Stomach (tissue), 4 donors: ENCODE measurements at regions not wholly inside any gene's neighbourhood (a gene's known extent, or its start where the extent isn't known, plus 50 kb on each side); places are given as distances from the start of the nearest gene placed in this dataset.

ENCODE experiments used
- EP300 ChIP-seq: sonication (generic); formaldehyde crosslinking; IDR thresholded peaks from one replicate; pipeline ENCODE4 v1.6.1; 2017; ENCODE audit warnings: antibody characterized with exemption
- POLR2A ChIP-seq, 4 donors: fragments of 450-650 bp; IDR thresholded peaks; one replicate each; pipeline ENCODE4 v1.6.1; 2016; ENCODE audit warnings: antibody characterized with exemption in 4 of 4, control low read depth in 2 of 4, mild to moderate bottlenecking in 1 of 4, moderate library complexity in 1 of 4
- TF ChIP-seq, protein P1 (sequence below), 7 experiments: fragments of 450-650 bp in 4 of 7; fragments of 200-600 bp in 3 of 7; sonication (generic) in 3 of 7; IDR thresholded peaks; one replicate each; pipeline ENCODE4 v1.5.1; 2016 to 2019; ENCODE audit warnings: antibody characterized with exemption in 7 of 7, control low read depth in 2 of 7, mild to moderate bottlenecking in 1 of 7

DNA sequence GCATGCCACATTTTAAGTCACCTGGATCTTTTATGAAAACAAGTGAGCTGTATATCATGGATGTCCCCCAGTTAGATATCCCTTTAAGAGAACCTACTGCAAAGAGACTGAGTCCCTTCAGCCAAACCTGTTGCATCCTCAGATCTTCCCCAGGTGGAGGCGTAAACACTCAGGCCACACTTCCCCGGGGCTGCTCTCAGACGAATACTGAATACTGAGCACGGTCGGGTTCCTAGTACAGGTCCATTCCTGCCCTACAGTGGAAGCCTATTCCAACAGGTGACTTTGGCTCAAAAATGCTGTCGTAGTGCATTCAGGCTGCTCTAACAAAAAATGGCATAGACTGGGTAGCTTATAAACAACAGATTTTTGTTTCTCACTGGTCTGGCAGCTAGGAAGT lies 320.2 kb upstream of the CLNK start:
- TF ChIP-seq, protein P1, sequence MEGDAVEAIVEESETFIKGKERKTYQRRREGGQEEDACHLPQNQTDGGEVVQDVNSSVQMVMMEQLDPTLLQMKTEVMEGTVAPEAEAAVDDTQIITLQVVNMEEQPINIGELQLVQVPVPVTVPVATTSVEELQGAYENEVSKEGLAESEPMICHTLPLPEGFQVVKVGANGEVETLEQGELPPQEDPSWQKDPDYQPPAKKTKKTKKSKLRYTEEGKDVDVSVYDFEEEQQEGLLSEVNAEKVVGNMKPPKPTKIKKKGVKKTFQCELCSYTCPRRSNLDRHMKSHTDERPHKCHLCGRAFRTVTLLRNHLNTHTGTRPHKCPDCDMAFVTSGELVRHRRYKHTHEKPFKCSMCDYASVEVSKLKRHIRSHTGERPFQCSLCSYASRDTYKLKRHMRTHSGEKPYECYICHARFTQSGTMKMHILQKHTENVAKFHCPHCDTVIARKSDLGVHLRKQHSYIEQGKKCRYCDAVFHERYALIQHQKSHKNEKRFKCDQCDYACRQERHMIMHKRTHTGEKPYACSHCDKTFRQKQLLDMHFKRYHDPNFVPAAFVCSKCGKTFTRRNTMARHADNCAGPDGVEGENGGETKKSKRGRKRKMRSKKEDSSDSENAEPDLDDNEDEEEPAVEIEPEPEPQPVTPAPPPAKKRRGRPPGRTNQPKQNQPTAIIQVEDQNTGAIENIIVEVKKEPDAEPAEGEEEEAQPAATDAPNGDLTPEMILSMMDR (IDR thresholded peaks at IDR 0.05): no peak
- TF ChIP-seq POLR2A (IDR thresholded peaks at IDR 0.05) (no peak), EP300 (no peak)
